Osteocyte (in vitro differentiated cells): ENCODE measurements at regions not wholly inside any gene's neighbourhood (a gene's known extent, or its start where the extent isn't known, plus 50 kb on each side); places are given as distances from the start of the nearest gene placed in this dataset.

Experiments used
- DNase-seq: peaks from one replicate; pipeline ENCODE4 v3.0.0; 2021; ENCODE audit warnings: mixed read lengths; ENCODE audit not compliant: unreplicated experiment; ENCODE audit errors: extremely low spot score
- H3K27ac Mint-ChIP-seq: one replicate; pipeline ENCODE4 v1.8.0; 2021; ENCODE audit warnings: mild to moderate bottlenecking, mixed read lengths; ENCODE audit not compliant: unreplicated experiment
- H3K27me3 Mint-ChIP-seq: one replicate; pipeline ENCODE4 v1.8.0; 2021; ENCODE audit warnings: mixed read lengths; ENCODE audit not compliant: unreplicated experiment
- H3K36me3 Mint-ChIP-seq: one replicate; pipeline ENCODE4 v1.8.0; 2021; ENCODE audit warnings: mixed read lengths; ENCODE audit not compliant: unreplicated experiment
- H3K4me1 Mint-ChIP-seq: one replicate; pipeline ENCODE4 v1.8.0; 2021; ENCODE audit warnings: mixed read lengths; ENCODE audit not compliant: unreplicated experiment
- H3K4me3 Mint-ChIP-seq: one replicate; pipeline ENCODE4 v1.8.0; 2021; ENCODE audit warnings: mild to moderate bottlenecking, moderate library complexity, mixed read lengths; ENCODE audit not compliant: unreplicated experiment
- H3K9me3 Mint-ChIP-seq: one replicate; pipeline ENCODE4 v1.8.0; 2021; ENCODE audit warnings: mixed read lengths; ENCODE audit not compliant: unreplicated experiment
- CTCF ChIP-seq: fragments of 200-600 bp; sonication (generic); IDR thresholded peaks from 2 replicates; pipeline ENCODE4 v1.5.0; 2021; ENCODE audit warnings: antibody characterized with exemption, mild to moderate bottlenecking, moderate library complexity

GRCh38 chr2:129812654-129813053 lies 166.8 kb upstream of the RAB6C start:
- Mint-ChIP-seq H3K27me3 (peaks cover 2% of the 10 kb centered on the region), H3K4me3 (no peak overlapping the region), H3K27ac (no peak overlapping the region), H3K4me1 (no peaks in the 10 kb centered on the region), H3K9me3 (peaks cover 13% of the 10 kb centered on the region), H3K36me3 (no peaks in the 10 kb centered on the region)
- DNase-seq = no peak
- TF ChIP-seq CTCF = no peak

- Mint-ChIP-seq H3K9me3 (peaks cover 13% of the 10 kb centered on the region), H3K27ac (no peak overlapping the region), H3K4me3 (no peak overlapping the region), H3K36me3 (no peaks in the 10 kb centered on the region), H3K4me1 (no peaks in the 10 kb centered on the region), H3K27me3 (peaks cover 2% of the 10 kb centered on the region)
- TF ChIP-seq CTCF = no peak
- no peak for DNase-seq
These were observed 166.1 kb upstream of the RAB6C start for GRCh38 chr2:129813404-129813803.

GRCh38 chr2:129816813-129817574 lies 162.5 kb upstream of the RAB6C start:
- peaks cover 13% of the 10 kb centered on the region for H3K9me3 Mint-ChIP-seq
- no peak for DNase-seq
- no peak for TF ChIP-seq CTCF
- H3K36me3 Mint-ChIP-seq = no peaks in the 10 kb centered on the region
- no peak overlapping the region for H3K4me3 Mint-ChIP-seq
- H3K27ac Mint-ChIP-seq = no peak overlapping the region
- no peaks in the 10 kb centered on the region for H3K4me1 Mint-ChIP-seq
- H3K27me3 Mint-ChIP-seq = no peaks in the 10 kb centered on the region

GRCh38 chr2:129819855-129820254 lies 159.6 kb upstream of the RAB6C start:
- peaks cover 8% of the 10 kb centered on the region for H3K9me3 Mint-ChIP-seq
- no peak for TF ChIP-seq CTCF
- H3K36me3 Mint-ChIP-seq = no peaks in the 10 kb centered on the region
- H3K4me3 Mint-ChIP-seq = no peak overlapping the region
- no peaks in the 10 kb centered on the region for H3K4me1 Mint-ChIP-seq
- no peak overlapping the region for H3K27ac Mint-ChIP-seq
- no peak for DNase-seq
- H3K27me3 Mint-ChIP-seq = no peaks in the 10 kb centered on the region

GRCh38 chr2:129820908-129821307 lies 158.6 kb upstream of the RAB6C start:
- no peak for DNase-seq
- Mint-ChIP-seq H3K9me3 (peaks cover 6% of the 10 kb centered on the region), H3K36me3 (no peaks in the 10 kb centered on the region), H3K4me1 (no peaks in the 10 kb centered on the region), H3K27ac (no peak overlapping the region), H3K27me3 (no peaks in the 10 kb centered on the region), H3K4me3 (no peak overlapping the region)
- TF ChIP-seq CTCF = no peak
